ENCODE measurements at regions not wholly inside any gene's neighbourhood (a gene's known extent, or its start where the extent isn't known, plus 50 kb on each side); places are given as distances from the start of the nearest gene placed in this dataset.

DNA sequence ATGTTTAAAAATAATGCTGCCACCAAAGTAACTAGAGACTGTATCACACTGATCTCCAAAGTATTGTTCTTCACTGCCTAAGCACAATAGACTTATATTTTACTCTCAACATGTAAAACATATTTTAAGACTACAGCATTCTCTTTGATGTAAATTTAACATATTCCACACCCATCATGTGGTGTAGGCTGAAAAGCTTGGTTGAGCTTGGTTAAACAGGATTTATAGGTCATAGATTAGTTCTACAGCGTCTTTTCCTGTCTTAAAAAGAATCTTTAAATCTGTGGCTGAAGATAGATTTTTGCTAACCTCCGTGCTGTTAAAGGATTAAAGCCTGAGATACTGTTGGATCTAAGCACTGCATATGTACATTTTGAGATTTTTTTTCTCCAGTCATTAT, 379.9 kb downstream of the SH2D1A start:
- TF ChIP-seq CTCF (IDR thresholded peaks at IDR 0.05): no peak
- no peak for TF ChIP-seq RAD21 (conservative IDR thresholded peaks at IDR 0.05 in 1 of 2, IDR thresholded peaks at IDR 0.05 in 1 of 2)
- TF ChIP-seq USF2 (IDR thresholded peaks at IDR 0.05): no peak
- no peak for TF ChIP-seq CBX2 (IDR thresholded peaks at IDR 0.05; ENCODE audit: borderline replicate concordance, low read depth)
- no peak for TF ChIP-seq REST (IDR thresholded peaks at IDR 0.05)
- no peak for TF ChIP-seq EP300 (IDR thresholded peaks at IDR 0.05)
- no peak for TF ChIP-seq BCL3 (IDR thresholded peaks at IDR 0.05)

Measured in A549 (cell line).